MM.1S (cell line): ENCODE measurements at regions not wholly inside any gene's neighbourhood (a gene's known extent, or its start where the extent isn't known, plus 50 kb on each side); places are given as distances from the start of the nearest gene placed in this dataset.

Experiments
- DNase-seq: peaks from one replicate; pipeline ENCODE4 v3.0.0-alpha.2; 2015
- H2AFZ ChIP-seq: fragments of 300-600 bp; sonication (generic); 2 replicates; pipeline ENCODE4 v1.6.0; 2016; ENCODE audit warnings: antibody characterized with exemption, low read length
- H3F3A ChIP-seq: fragments of 300-600 bp; sonication (generic); 2 replicates; pipeline ENCODE4 v1.6.1; 2016; ENCODE audit warnings: mild to moderate bottlenecking, antibody characterized with exemption, low read length, moderate library complexity, mixed read lengths; ENCODE audit not compliant: insufficient read depth
- H3K27ac ChIP-seq: fragments of 300-600 bp; sonication (generic); 2 replicates; pipeline ENCODE4 v1.5.1; 2016; ENCODE audit warnings: mild to moderate bottlenecking, low read length
- H3K27me3 ChIP-seq: fragments of 300-600 bp; sonication (generic); replicated peaks from 2 replicates; pipeline ENCODE4 v1.6.0; 2016; ENCODE audit warnings: low read length; ENCODE audit not compliant: insufficient read depth
- H3K36me3 ChIP-seq: fragments of 300-600 bp; sonication (generic); replicated peaks from 2 replicates; pipeline ENCODE4 v1.6.1; 2016; ENCODE audit warnings: mild to moderate bottlenecking, low read length, mixed read lengths; ENCODE audit not compliant: insufficient read depth
- H3K4me1 ChIP-seq: fragments of 300-600 bp; sonication (generic); 2 replicates; pipeline ENCODE4 v1.6.1; 2016; ENCODE audit warnings: low read length, mixed read lengths
- H3K4me2 ChIP-seq: fragments of 300-600 bp; sonication (generic); 2 replicates; pipeline ENCODE4 v1.6.0; 2016; ENCODE audit warnings: low read depth, low read length
- H3K4me3 ChIP-seq: fragments of 300-600 bp; sonication (generic); 2 replicates; pipeline ENCODE4 v1.5.1; 2016; ENCODE audit warnings: low read length, mixed read lengths
- H3K79me2 ChIP-seq: fragments of 300-600 bp; sonication (generic); 2 replicates; pipeline ENCODE4 v1.6.1; 2016; ENCODE audit warnings: mixed run types, low read length, mixed read lengths
- H3K9ac ChIP-seq: fragments of 300-600 bp; sonication (generic); 2 replicates; pipeline ENCODE4 v1.6.1; 2016; ENCODE audit warnings: low read length, mixed read lengths
- H3K9me2 ChIP-seq: fragments of 300-600 bp; sonication (generic); replicated peaks from 2 replicates; pipeline ENCODE4 v1.6.1; 2016; ENCODE audit warnings: mild to moderate bottlenecking, low read length, mixed read lengths; ENCODE audit not compliant: insufficient read depth
- H3K9me3 ChIP-seq: fragments of 300-600 bp; sonication (generic); replicated peaks from 2 replicates; pipeline ENCODE4 v1.6.1; 2016; ENCODE audit warnings: mild to moderate bottlenecking, low read length, mixed read lengths; ENCODE audit not compliant: insufficient read depth
- H4K20me1 ChIP-seq: fragments of 300-600 bp; sonication (generic); 2 replicates; pipeline ENCODE4 v1.6.1; 2016; ENCODE audit warnings: mild to moderate bottlenecking, low read length, moderate library complexity, mixed read lengths; ENCODE audit not compliant: insufficient read depth
- CTCF ChIP-seq: fragments of 300-600 bp; sonication (generic); IDR thresholded peaks from 2 replicates; pipeline ENCODE4 v1.5.1; 2016; ENCODE audit warnings: antibody characterized with exemption, low read length, mixed read lengths
- EZH2 ChIP-seq: fragments of 300-600 bp; sonication (generic); optimal IDR thresholded peaks from 2 replicates; pipeline ENCODE3; 2017; ENCODE audit warnings: low read depth, mild to moderate bottlenecking, antibody characterized with exemption, low read length, mixed read lengths
- EZH2phosphoT487 ChIP-seq: fragments of 300-600 bp; sonication (generic); IDR thresholded peaks from 2 replicates; pipeline ENCODE4 v1.6.1; 2018; ENCODE audit warnings: antibody characterized with exemption, low read length

GRCh38 chr5:124440471-124440870, 306.0 kb downstream of the ZNF608 start:
- H3F3A ChIP-seq = no peaks in the 10 kb centered on the region
- no peak for TF ChIP-seq EZH2
- no peak for TF ChIP-seq CTCF
- TF ChIP-seq EZH2phosphoT487 = no peak
- no peak overlapping the region for H3K4me2 ChIP-seq
- no peak for DNase-seq
- H3K4me1 ChIP-seq = peaks cover 16% of the 10 kb centered on the region; the same call in 1 of the 2 replicates
- H3K9ac ChIP-seq = no peak overlapping the region
- no peaks in the 10 kb centered on the region for H3K9me2 ChIP-seq
- no peak overlapping the region for H3K27ac ChIP-seq
- H3K79me2 ChIP-seq = no peaks in the 10 kb centered on the region
- no peaks in the 10 kb centered on the region for H4K20me1 ChIP-seq
- H3K36me3 ChIP-seq = no peaks in the 10 kb centered on the region
- H3K4me3 ChIP-seq = no peak overlapping the region
- H2AFZ ChIP-seq = no peak overlapping the region
- H3K27me3 ChIP-seq = no peaks in the 10 kb centered on the region
- H3K9me3 ChIP-seq = no peaks in the 10 kb centered on the region

GRCh38 chr5:124439609-124440008, 306.8 kb downstream of the ZNF608 start:
- Histone ChIP-seq H3K27me3 (no peaks in the 10 kb centered on the region), H4K20me1 (no peaks in the 10 kb centered on the region), H3K4me1 (peaks cover 11% of the 10 kb centered on the region; the same call in 1 of the 2 replicates), H3K9ac (no peak overlapping the region), H3K9me3 (no peaks in the 10 kb centered on the region), H3K4me2 (no peak overlapping the region), H3F3A (no peaks in the 10 kb centered on the region), H3K36me3 (no peaks in the 10 kb centered on the region), H2AFZ (no peak overlapping the region), H3K4me3 (no peak overlapping the region), H3K27ac (no peak overlapping the region), H3K79me2 (no peaks in the 10 kb centered on the region), H3K9me2 (no peaks in the 10 kb centered on the region)
- no peak for DNase-seq
- no peak for TF ChIP-seq EZH2
- TF ChIP-seq CTCF = no peak
- TF ChIP-seq EZH2phosphoT487 = no peak

GRCh38 chr5:124438903-124439281, 307.5 kb downstream of the ZNF608 start:
- no peak overlapping the region for H3K27ac ChIP-seq
- H4K20me1 ChIP-seq = no peaks in the 10 kb centered on the region
- H3K9me3 ChIP-seq = no peaks in the 10 kb centered on the region
- TF ChIP-seq EZH2 = no peak
- no peak for TF ChIP-seq EZH2phosphoT487
- TF ChIP-seq CTCF = no peak
- no peaks in the 10 kb centered on the region for H3K79me2 ChIP-seq
- 0 out of 2 replicates have a peak, but pooled peaks cover 6% of the 10 kb centered on the region for H3K4me1 ChIP-seq
- no peaks in the 10 kb centered on the region for H3K27me3 ChIP-seq
- H3K9ac ChIP-seq = no peak overlapping the region
- H3F3A ChIP-seq = no peaks in the 10 kb centered on the region
- DNase-seq = no peak
- H2AFZ ChIP-seq = no peak overlapping the region
- H3K36me3 ChIP-seq = no peaks in the 10 kb centered on the region
- no peak overlapping the region for H3K4me3 ChIP-seq
- H3K9me2 ChIP-seq = no peaks in the 10 kb centered on the region
- no peak overlapping the region for H3K4me2 ChIP-seq
